Type B pancreatic cell (in vitro differentiated cells): ENCODE measurements at regions not wholly inside any gene's neighbourhood (a gene's known extent, or its start where the extent isn't known, plus 50 kb on each side); places are given as distances from the start of the nearest gene placed in this dataset.

Source experiments
- DNase-seq: peaks from one replicate; pipeline ENCODE4 v3.0.0; 2021; ENCODE audit warnings: mixed read lengths; ENCODE audit not compliant: unreplicated experiment; ENCODE audit errors: extremely low spot score
- H3K27ac Mint-ChIP-seq: 2 replicates; pipeline ENCODE4 v1.8.0; 2021; ENCODE audit warnings: mild to moderate bottlenecking, mixed read lengths
- H3K27me3 Mint-ChIP-seq: 2 replicates; pipeline ENCODE4 v1.8.0; 2021; ENCODE audit warnings: mixed read lengths
- H3K36me3 Mint-ChIP-seq: 2 replicates; pipeline ENCODE4 v1.8.0; 2021; ENCODE audit warnings: mixed read lengths
- H3K4me1 Mint-ChIP-seq: one replicate; pipeline ENCODE4 v1.8.0; 2021; ENCODE audit warnings: mixed read lengths; ENCODE audit not compliant: unreplicated experiment
- H3K4me3 Mint-ChIP-seq: 2 replicates; pipeline ENCODE4 v1.8.0; 2021; ENCODE audit warnings: mild to moderate bottlenecking, mixed read lengths
- H3K9me3 Mint-ChIP-seq: 2 replicates; pipeline ENCODE4 v1.8.0; 2021; ENCODE audit warnings: mixed read lengths
- TF ChIP-seq, protein P1 (sequence below): fragments of 200-600 bp; sonication (generic); conservative IDR thresholded peaks from 2 replicates; pipeline ENCODE4 v1.5.0; 2021; ENCODE audit warnings: antibody characterized with exemption, mild to moderate bottlenecking

GRCh38 chr21:17667256-17667655, 54.6 kb upstream of the BTG3 start:
- H3K9me3 Mint-ChIP-seq: peaks cover 6% of the 10 kb centered on the region
- H3K36me3 Mint-ChIP-seq: no peaks in the 10 kb centered on the region
- no peak for DNase-seq
- TF ChIP-seq, protein P1, sequence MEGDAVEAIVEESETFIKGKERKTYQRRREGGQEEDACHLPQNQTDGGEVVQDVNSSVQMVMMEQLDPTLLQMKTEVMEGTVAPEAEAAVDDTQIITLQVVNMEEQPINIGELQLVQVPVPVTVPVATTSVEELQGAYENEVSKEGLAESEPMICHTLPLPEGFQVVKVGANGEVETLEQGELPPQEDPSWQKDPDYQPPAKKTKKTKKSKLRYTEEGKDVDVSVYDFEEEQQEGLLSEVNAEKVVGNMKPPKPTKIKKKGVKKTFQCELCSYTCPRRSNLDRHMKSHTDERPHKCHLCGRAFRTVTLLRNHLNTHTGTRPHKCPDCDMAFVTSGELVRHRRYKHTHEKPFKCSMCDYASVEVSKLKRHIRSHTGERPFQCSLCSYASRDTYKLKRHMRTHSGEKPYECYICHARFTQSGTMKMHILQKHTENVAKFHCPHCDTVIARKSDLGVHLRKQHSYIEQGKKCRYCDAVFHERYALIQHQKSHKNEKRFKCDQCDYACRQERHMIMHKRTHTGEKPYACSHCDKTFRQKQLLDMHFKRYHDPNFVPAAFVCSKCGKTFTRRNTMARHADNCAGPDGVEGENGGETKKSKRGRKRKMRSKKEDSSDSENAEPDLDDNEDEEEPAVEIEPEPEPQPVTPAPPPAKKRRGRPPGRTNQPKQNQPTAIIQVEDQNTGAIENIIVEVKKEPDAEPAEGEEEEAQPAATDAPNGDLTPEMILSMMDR: no peak
- no peaks in the 10 kb centered on the region for H3K27me3 Mint-ChIP-seq
- peak overlapping the region; percentile 46 for H3K27ac Mint-ChIP-seq
- no peak overlapping the region for H3K4me3 Mint-ChIP-seq
- H3K4me1 Mint-ChIP-seq: peaks cover 10% of the 10 kb centered on the region
